GM19328 (cell line): ENCODE measurements at regions not wholly inside any gene's neighbourhood (a gene's known extent, or its start where the extent isn't known, plus 50 kb on each side); places are given as distances from the start of the nearest gene placed in this dataset.
"Not testable (repeated sequence)": the region's sequence is repeated elsewhere in the genome, so short reads cannot be mapped to it uniquely, and the experiment has no call there.

Experiments
- ATAC-seq: cut with Tn5 transposase; IDR thresholded peaks from one replicate; pipeline ENCODE4 v1.9.1; 2021; ENCODE audit warnings: mild to moderate bottlenecking, moderate library complexity; ENCODE audit not compliant: unreplicated experiment

GRCh38 chr16:82302042-82302727 lies 132.2 kb upstream of the MPHOSPH6 start:
- no peak for ATAC-seq

GRCh38 chr16:82301146-82301755 lies 131.2 kb upstream of the MPHOSPH6 start:
- no peak for ATAC-seq

GRCh38 chr16:82300374-82300951 lies 130.4 kb upstream of the MPHOSPH6 start:
- no peak for ATAC-seq

GRCh38 chr16:82298472-82298871 lies 128.4 kb upstream of the MPHOSPH6 start:
- no peak for ATAC-seq

GRCh38 chr16:82295290-82296201 lies 125.5 kb upstream of the MPHOSPH6 start:
- ATAC-seq = no peak

- no peak for ATAC-seq
Observed at GRCh38 chr16:82293671-82294070, 123.6 kb upstream of the MPHOSPH6 start.

GRCh38 chr16:82287937-82288336 lies 117.9 kb upstream of the MPHOSPH6 start:
- ATAC-seq = no peak

- ATAC-seq = no peak
Observed at GRCh38 chr16:82282662-82283061, 112.6 kb upstream of the MPHOSPH6 start.

GRCh38 chr16:82281544-82281943 lies 111.5 kb upstream of the MPHOSPH6 start:
- no peak for ATAC-seq

GRCh38 chr16:82280867-82281266 lies 110.8 kb upstream of the MPHOSPH6 start:
- no peak for ATAC-seq

- not testable (repeated sequence) for ATAC-seq
Observed at GRCh38 chr16:82275349-82275748, 105.3 kb upstream of the MPHOSPH6 start.

GRCh38 chr16:82271636-82272035 lies 101.6 kb upstream of the MPHOSPH6 start:
- no peak for ATAC-seq

- ATAC-seq = not testable (repeated sequence)
Observed at GRCh38 chr16:82267675-82268074, 97.7 kb upstream of the MPHOSPH6 start.

GRCh38 chr16:82265809-82266208 lies 95.8 kb upstream of the MPHOSPH6 start:
- ATAC-seq = no peak

GRCh38 chr16:82264756-82265155 lies 94.7 kb upstream of the MPHOSPH6 start:
- no peak for ATAC-seq

- ATAC-seq = no peak
Observed at GRCh38 chr16:82263521-82264143, 93.6 kb upstream of the MPHOSPH6 start.

- no peak for ATAC-seq
Observed at GRCh38 chr16:82262244-82262643, 92.2 kb upstream of the MPHOSPH6 start.

GRCh38 chr16:82260212-82260795 lies 90.3 kb upstream of the MPHOSPH6 start:
- no peak for ATAC-seq

GRCh38 chr16:82259731-82260130 lies 89.7 kb upstream of the MPHOSPH6 start:
- no peak for ATAC-seq

GRCh38 chr16:82257990-82258389 lies 88.0 kb upstream of the MPHOSPH6 start:
- ATAC-seq = no peak
